HCT116 (cell line): ENCODE measurements at regions not wholly inside any gene's neighbourhood (a gene's known extent, or its start where the extent isn't known, plus 50 kb on each side); places are given as distances from the start of the nearest gene placed in this dataset.

Experiments used
- ATAC-seq: fragments of 200-7000 bp; cut with Tn5 transposase; 2 replicates; pipeline ENCODE4 v1.9.1; 2020; ENCODE audit warnings: mild to moderate bottlenecking, moderate library complexity
- BruUV-seq: library from RNA; stranded (reverse); fragments of 400-500 nt; replicated peaks from 2 replicates; lab custom pipeline; 2021; lab: Mats Ljungman, UMichigan
- CTCF ChIA-PET: fragments of 300-600 bp; sonication (Branson Sonifier 250); formaldehyde crosslinking; loops from one replicate; lab custom pipeline; 2021; ENCODE audit warnings: antibody characterized with exemption; lab: Charles Lee
- POLR2A ChIA-PET: fragments of 300-600, 350-600 bp; sonication (Branson Sonifier 250); formaldehyde crosslinking; loops from one replicate; lab custom pipeline; 2021; ENCODE audit warnings: antibody characterized with exemption; lab: Charles Lee
- RAD21 ChIA-PET, 2 experiments: fragments of 300-600 bp; sonication (Branson Sonifier 250); formaldehyde crosslinking; loops; one replicate each; lab custom pipeline; 2023; ENCODE audit warnings: low total read pairs in 2 of 2; ENCODE audit not compliant: uncharacterized antibody in 2 of 2, unreplicated experiment in 2 of 2, low non-redundant PET in 1 of 2; lab: Charles Lee
- DNase-seq: peaks from one replicate; pipeline ENCODE4 v3.0.0-alpha.2; 2010; ENCODE audit warnings: low read depth, low spot score
- H2AFZ ChIP-seq: fragments of 200-600 bp; shearing (Covaris generic), sonication (generic); 2 replicates; pipeline ENCODE4 v1.6.1; 2017; ENCODE audit warnings: low read depth, mixed run types, mixed read lengths, antibody characterized with exemption, low read length; ENCODE audit not compliant: poor library complexity, severe bottlenecking
- H3K27ac ChIP-seq: 2 replicates; pipeline ENCODE4 v1.5.1; 2012; ENCODE audit warnings: low read depth, low read length
- H3K27me3 ChIP-seq: fragments of 200-600 bp; sonication (generic); 2 replicates; pipeline ENCODE4 v1.6.1; 2016; ENCODE audit warnings: mixed run types, low read length, mixed read lengths; ENCODE audit not compliant: insufficient read depth
- H3K36me3 ChIP-seq, 2 experiments: fragments of 200-500 bp in 1 of 2; fragments of 200-600 bp in 1 of 2; sonication (Bioruptor generic) in 1 of 2; sonication (generic) in 1 of 2; 2 replicates each; pipeline versions ENCODE4 v1.5.1 to v1.6.1; 2014 to 2016; ENCODE audit warnings: low read length in 2 of 2, inconsistent platforms in 1 of 2, mixed read lengths in 1 of 2, mixed run types in 1 of 2; ENCODE audit not compliant: insufficient read depth in 2 of 2, control insufficient read depth in 1 of 2
- H3K4me1 ChIP-seq, 2 experiments: fragments of 200-600 bp in 1 of 2; sonication (generic) in 1 of 2; 2 replicates each; pipeline versions ENCODE4 v1.5.1 to v1.6.1; 2012 to 2017; ENCODE audit warnings: low read length in 2 of 2, inconsistent platforms in 1 of 2, mild to moderate bottlenecking in 1 of 2, mixed read lengths in 1 of 2, mixed run types in 1 of 2, moderate library complexity in 1 of 2; ENCODE audit not compliant: insufficient read depth in 2 of 2, control insufficient read depth in 1 of 2
- H3K4me2 ChIP-seq: fragments of 200-600 bp; sonication (generic); 2 replicates; pipeline ENCODE4 v1.6.1; 2017; ENCODE audit warnings: mixed run types, low read length, mixed read lengths
- H3K4me3 ChIP-seq, 2 experiments: fragments of 200-600 bp in 1 of 2; sonication (generic) in 1 of 2; replicated peaks in 1 of 2; 2 replicates each; pipeline ENCODE4 v1.5.1; 2011 to 2016; ENCODE audit warnings: low read length in 2 of 2, control low read depth in 1 of 2, low read depth in 1 of 2, mild to moderate bottlenecking in 1 of 2, mixed read lengths in 1 of 2, mixed run types in 1 of 2
- H3K79me2 ChIP-seq: fragments of 200-600 bp; sonication (generic); 2 replicates; pipeline ENCODE4 v1.6.1; 2017; ENCODE audit warnings: mild to moderate bottlenecking, mixed run types, low read length, moderate library complexity, mixed read lengths; ENCODE audit not compliant: insufficient read depth
- H3K9ac ChIP-seq: fragments of 200-600 bp; sonication (generic); 2 replicates; pipeline ENCODE4 v1.6.1; 2016; ENCODE audit warnings: low read length, mixed read lengths
- H3K9me2 ChIP-seq: fragments of 200-600 bp; sonication (generic), shearing (Covaris generic); 2 replicates; pipeline ENCODE4 v1.6.1; 2017; ENCODE audit warnings: mixed run types, mild to moderate bottlenecking, moderate library complexity; ENCODE audit not compliant: insufficient read depth
- H3K9me3 ChIP-seq, 2 experiments: fragments of 200-500 bp in 1 of 2; fragments of 200-600 bp in 1 of 2; sonication (Bioruptor generic) in 1 of 2; sonication (generic) in 1 of 2; 2 replicates each; pipeline ENCODE4 v1.6.1; 2014 to 2017; ENCODE audit warnings: low read length in 2 of 2, mixed read lengths in 2 of 2, inconsistent platforms in 1 of 2, low read depth in 1 of 2, mild to moderate bottlenecking in 1 of 2, mixed run types in 1 of 2, moderate library complexity in 1 of 2; ENCODE audit not compliant: control insufficient read depth in 1 of 2, insufficient read depth in 1 of 2
- H4K20me1 ChIP-seq: fragments of 200-600 bp; sonication (generic), shearing (Covaris generic); 2 replicates; pipeline ENCODE4 v1.6.1; 2017; ENCODE audit warnings: mixed run types, mild to moderate bottlenecking, moderate library complexity; ENCODE audit not compliant: insufficient read depth
- ELF1 ChIP-seq: IDR thresholded peaks from 2 replicates; pipeline ENCODE4 v1.6.1; 2012; ENCODE audit warnings: low read depth, borderline replicate concordance
- EZH2phosphoT487 ChIP-seq: fragments of 200-600 bp; IDR thresholded peaks from 2 replicates; pipeline ENCODE4 v1.6.1; 2018; ENCODE audit warnings: antibody characterized with exemption, borderline replicate concordance
- SP1 ChIP-seq: IDR thresholded peaks from 2 replicates; pipeline ENCODE4 v1.6.1; 2012; ENCODE audit warnings: low read depth
- ZBTB33 ChIP-seq: IDR thresholded peaks from 2 replicates; pipeline ENCODE4 v1.6.1; 2011; ENCODE audit warnings: mild to moderate bottlenecking, low read length, moderate library complexity; ENCODE audit not compliant: insufficient replicate concordance; ENCODE audit errors: extremely low read depth
- intact Hi-C: fragments of 100-400 bp; cut with micrococcal nuclease; formaldehyde crosslinking; loops from 2 replicates; pipeline ENCODE4 v1.10.0; 2022

GRCh38 chr2:215498431-215498830 lies 62.6 kb upstream of the FN1 start:
- POLR2A ChIA-PET, result no interaction called here

GRCh38 chr2:215493376-215493775 lies 57.5 kb upstream of the FN1 start:
- RAD21 ChIA-PET, result no interaction called here
- intact Hi-C loops, result no loop called here
- CTCF ChIA-PET, result no interaction called here

More at GRCh38 chr2:215498431-215498830, 62.6 kb upstream of the FN1 start:
- ChIA-PET CTCF (no interaction called here), RAD21 (no interaction called here)
- ATAC-seq (no peak), DNase-seq (no peak)
- Histone ChIP-seq H3K4me3 (no peak overlapping the region), H3K9me3 (no peaks in the 10 kb centered on the region), H3K4me2 (no peak overlapping the region), H3K27me3 (no peaks in the 10 kb centered on the region), H3K27ac (no peak overlapping the region), H3K4me1 (no peaks in the 10 kb centered on the region), H3K36me3 (no peaks in the 10 kb centered on the region), H3K9me2 (no peaks in the 10 kb centered on the region; the same call in 1 of the 2 replicates), H2AFZ (no peak overlapping the region), H3K79me2 (no peaks in the 10 kb centered on the region), H3K9ac (no peak overlapping the region), H4K20me1 (no peaks in the 10 kb centered on the region)
- TF ChIP-seq ELF1, result no peak
- intact Hi-C loops, result no loop called here
- no TSS peak for BruUV-seq

More at GRCh38 chr2:215493376-215493775, 57.5 kb upstream of the FN1 start:
- H3K4me2 ChIP-seq, result no peak overlapping the region
- no peak overlapping the region for H2AFZ ChIP-seq
- no peak for ATAC-seq
- BruUV-seq, result no TSS peak
- H3K4me1 ChIP-seq, result no peaks in the 10 kb centered on the region
- TF ChIP-seq ZBTB33, result no peak
- TF ChIP-seq EZH2phosphoT487, result no peak
- no peak for TF ChIP-seq SP1
- H3K4me3 ChIP-seq, result no peak overlapping the region
- H3K9me3 ChIP-seq, result no peaks in the 10 kb centered on the region
- POLR2A ChIA-PET, result no interaction called here
- no peak overlapping the region for H3K9ac ChIP-seq
- H3K9me2 ChIP-seq, result no peaks in the 10 kb centered on the region; the same call in 1 of the 2 replicates
- H3K27ac ChIP-seq, result no peak overlapping the region
- DNase-seq, result no peak
- H3K79me2 ChIP-seq, result no peaks in the 10 kb centered on the region
- H3K27me3 ChIP-seq, result no peaks in the 10 kb centered on the region
- no peaks in the 10 kb centered on the region for H4K20me1 ChIP-seq
- H3K36me3 ChIP-seq, result no peaks in the 10 kb centered on the region
